Endothelial cell of umbilical vein (primary cell): ENCODE measurements at regions not wholly inside any gene's neighbourhood (a gene's known extent, or its start where the extent isn't known, plus 50 kb on each side); places are given as distances from the start of the nearest gene placed in this dataset.

Source experiments
- BruUV-seq: library from RNA; stranded (reverse); fragments of 400-500 nt; replicated peaks from 2 replicates; lab custom pipeline; 2021; lab: Mats Ljungman, UMichigan
- CTCF ChIA-PET: fragments of 300-600, 350-600 bp; sonication (Branson Sonifier 250); formaldehyde crosslinking; loops from one replicate; lab custom pipeline; 2021; ENCODE audit warnings: antibody characterized with exemption, inconsistent platforms; lab: Charles Lee
- POLR2A ChIA-PET: fragments of 300-600, 350-600 bp; sonication (Branson Sonifier 250); formaldehyde crosslinking; loops from one replicate; lab custom pipeline; 2021; ENCODE audit warnings: antibody characterized with exemption, inconsistent platforms; lab: Charles Lee
- DNase-seq: peaks from one replicate; pipeline ENCODE4 v3.0.0-alpha.2; 2011; ENCODE audit warnings: low read depth, low spot score
- FAIRE-seq: peaks from 2 replicates; lab custom pipeline; 2011; peaks lifted over from hg19 to GRCh38; lab: Jason Lieb, UNC
- H2AFZ ChIP-seq: 2 replicates; pipeline ENCODE4 v1.6.0; 2012; ENCODE audit warnings: low read depth, low read length, control low read depth, inconsistent platforms
- H3K27ac ChIP-seq: 2 replicates; pipeline ENCODE4 v1.5.1; 2011; ENCODE audit warnings: low read depth, mild to moderate bottlenecking, control low read depth, low read length, moderate library complexity; ENCODE audit not compliant: insufficient read depth
- H3K27me3 ChIP-seq, 2 experiments: 2 replicates each; pipeline versions ENCODE4 v1.6.0 to v1.6.1; 2011; ENCODE audit warnings: low read length in 2 of 2, mixed read lengths in 1 of 2; ENCODE audit not compliant: control insufficient read depth in 2 of 2, insufficient read depth in 2 of 2
- H3K36me3 ChIP-seq, 2 experiments: 2 replicates in 1 of 2; 3 replicates in 1 of 2; pipeline ENCODE4 v1.5.1; 2011; ENCODE audit warnings: low read length in 2 of 2, mild to moderate bottlenecking in 1 of 2, moderate library complexity in 1 of 2; ENCODE audit not compliant: control insufficient read depth in 2 of 2, insufficient read depth in 2 of 2; ENCODE audit errors: extremely low read depth in 1 of 2
- H3K4me1 ChIP-seq: 3 replicates; pipeline ENCODE4 v1.5.1; 2011; ENCODE audit warnings: mild to moderate bottlenecking, low read length; ENCODE audit not compliant: control insufficient read depth, insufficient read depth; ENCODE audit errors: extremely low read depth
- H3K4me2 ChIP-seq: 2 replicates; pipeline ENCODE4 v1.6.1; 2011; ENCODE audit warnings: low read length, control low read depth, mixed read lengths; ENCODE audit not compliant: insufficient read depth
- H3K4me3 ChIP-seq, 3 experiments: fragments of 200-600 bp in 1 of 3; sonication (generic), shearing (Covaris generic) in 1 of 3; replicated peaks in 1 of 3; 2 replicates each; pipeline ENCODE4 v1.5.1; 2011 to 2016; ENCODE audit warnings: control low read depth in 3 of 3, low read length in 3 of 3, mild to moderate bottlenecking in 2 of 3, inconsistent platforms in 1 of 3, low read depth in 1 of 3, moderate library complexity in 1 of 3; ENCODE audit not compliant: insufficient read depth in 1 of 3
- H3K79me2 ChIP-seq: 2 replicates; pipeline ENCODE4 v1.6.0; 2012; ENCODE audit warnings: low read length, inconsistent platforms; ENCODE audit not compliant: control insufficient read depth, insufficient read depth
- H3K9ac ChIP-seq: replicated peaks from 2 replicates; pipeline ENCODE3; 2011; ENCODE audit warnings: low read length, control low read depth; ENCODE audit not compliant: insufficient read depth; ENCODE audit errors: extremely low read depth
- H3K9me1 ChIP-seq: replicated peaks from 3 replicates; pipeline ENCODE4 v1.6.0; 2011; ENCODE audit warnings: mild to moderate bottlenecking, low read length; ENCODE audit not compliant: control insufficient read depth, insufficient read depth; ENCODE audit errors: extremely low read depth
- H3K9me3 ChIP-seq: replicated peaks from 2 replicates; pipeline ENCODE4 v1.5.1; 2012; ENCODE audit warnings: low read length, inconsistent platforms; ENCODE audit not compliant: control insufficient read depth, insufficient read depth
- H4K20me1 ChIP-seq: replicated peaks from 2 replicates; pipeline ENCODE3; 2011; ENCODE audit warnings: mild to moderate bottlenecking, low read length; ENCODE audit not compliant: control insufficient read depth, insufficient read depth; ENCODE audit errors: extremely low read depth
- EZH2 ChIP-seq: IDR thresholded peaks from 2 replicates; pipeline ENCODE4 v1.6.1; 2012; ENCODE audit warnings: borderline replicate concordance, low read depth, mild to moderate bottlenecking, moderate library complexity, low read length, inconsistent platforms; ENCODE audit not compliant: severe bottlenecking
- FOS ChIP-seq: IDR thresholded peaks from 2 replicates; pipeline ENCODE4 v1.6.1; 2011; ENCODE audit warnings: mild to moderate bottlenecking, low read length, moderate library complexity, borderline replicate concordance; ENCODE audit not compliant: insufficient read depth
- GATA2 ChIP-seq: IDR thresholded peaks from 2 replicates; pipeline ENCODE4 v1.7.0; 2011; ENCODE audit warnings: low read depth, mild to moderate bottlenecking, moderate library complexity, mixed read lengths, low read length; ENCODE audit not compliant: insufficient read length, insufficient read depth
- JUN ChIP-seq: IDR thresholded peaks from 2 replicates; pipeline ENCODE4 v1.6.1; 2011; ENCODE audit warnings: borderline replicate concordance, low read depth; ENCODE audit not compliant: insufficient read length, insufficient read depth
- MAX ChIP-seq: IDR thresholded peaks from 2 replicates; pipeline ENCODE4 v1.6.1; 2011; ENCODE audit not compliant: insufficient read depth, insufficient read length
- MYC ChIP-seq: IDR thresholded peaks from one replicate; pipeline ENCODE4 v1.6.1; 2011; ENCODE audit warnings: mild to moderate bottlenecking, low read depth, low read length
- dilution Hi-C: fragments of 300-500 bp; cut with MboI; formaldehyde crosslinking; loops from one replicate; pipeline ENCODE4 v1.15.0; 2019; ENCODE audit warnings: low sequenced_read_pairs; ENCODE audit not compliant: extremely low pct_ligation_motif_present
- intact Hi-C: fragments of 100-400 bp; cut with micrococcal nuclease; formaldehyde crosslinking; loops from one replicate; pipeline ENCODE4 v1.10.0; 2022
- TF ChIP-seq, protein P1 (sequence below), 2 donors: IDR thresholded peaks; 1 replicate in 1 of 2; 2 replicates in 1 of 2; pipeline ENCODE4 v1.5.1; 2011; ENCODE audit warnings: low read length in 2 of 2, mild to moderate bottlenecking in 2 of 2, moderate library complexity in 2 of 2, control low read depth in 1 of 2, inconsistent platforms in 1 of 2, low read depth in 1 of 2; ENCODE audit not compliant: insufficient read depth in 1 of 2; ENCODE audit errors: extremely low read depth in 1 of 2

DNA sequence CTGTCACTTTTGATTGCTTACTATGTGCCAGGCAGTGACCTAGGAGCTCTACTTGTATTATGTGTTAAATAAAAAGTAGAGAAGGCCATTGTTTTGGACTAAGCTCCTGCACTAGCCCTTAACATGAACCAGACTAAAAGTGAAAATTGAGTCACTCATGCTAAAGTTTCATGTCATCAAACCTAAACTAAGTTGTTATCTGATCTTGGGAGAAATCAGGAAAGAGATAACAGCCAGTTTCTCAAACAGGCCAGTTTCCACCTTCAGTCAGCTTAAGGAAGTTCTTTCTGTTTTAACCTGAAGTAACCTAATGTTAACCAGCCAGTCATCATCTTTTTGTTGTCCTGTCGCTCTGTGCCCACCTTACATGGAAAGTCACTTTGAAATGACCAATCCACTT lies 102.1 kb upstream of the MARK1 start:
- Histone ChIP-seq H3K9me1 (no peaks in the 10 kb centered on the region), H4K20me1 (no peaks in the 10 kb centered on the region), H3K4me3 (no peak overlapping the region), H3K9me3 (no peaks in the 10 kb centered on the region), H3K27me3 (no peaks in the 10 kb centered on the region), H3K9ac (no peak overlapping the region), H3K36me3 (no peaks in the 10 kb centered on the region), H3K4me2 (no peak overlapping the region), H3K4me1 (no peaks in the 10 kb centered on the region), H2AFZ (no peak overlapping the region), H3K27ac (no peak overlapping the region), H3K79me2 (no peaks in the 10 kb centered on the region)
- intact Hi-C loops (no loop called here), dilution Hi-C loops (no loop called here)
- ChIA-PET POLR2A (no interaction called here), CTCF (no interaction called here)
- TF ChIP-seq EZH2: no peak
- TF ChIP-seq GATA2: no peak
- TF ChIP-seq, protein P1, sequence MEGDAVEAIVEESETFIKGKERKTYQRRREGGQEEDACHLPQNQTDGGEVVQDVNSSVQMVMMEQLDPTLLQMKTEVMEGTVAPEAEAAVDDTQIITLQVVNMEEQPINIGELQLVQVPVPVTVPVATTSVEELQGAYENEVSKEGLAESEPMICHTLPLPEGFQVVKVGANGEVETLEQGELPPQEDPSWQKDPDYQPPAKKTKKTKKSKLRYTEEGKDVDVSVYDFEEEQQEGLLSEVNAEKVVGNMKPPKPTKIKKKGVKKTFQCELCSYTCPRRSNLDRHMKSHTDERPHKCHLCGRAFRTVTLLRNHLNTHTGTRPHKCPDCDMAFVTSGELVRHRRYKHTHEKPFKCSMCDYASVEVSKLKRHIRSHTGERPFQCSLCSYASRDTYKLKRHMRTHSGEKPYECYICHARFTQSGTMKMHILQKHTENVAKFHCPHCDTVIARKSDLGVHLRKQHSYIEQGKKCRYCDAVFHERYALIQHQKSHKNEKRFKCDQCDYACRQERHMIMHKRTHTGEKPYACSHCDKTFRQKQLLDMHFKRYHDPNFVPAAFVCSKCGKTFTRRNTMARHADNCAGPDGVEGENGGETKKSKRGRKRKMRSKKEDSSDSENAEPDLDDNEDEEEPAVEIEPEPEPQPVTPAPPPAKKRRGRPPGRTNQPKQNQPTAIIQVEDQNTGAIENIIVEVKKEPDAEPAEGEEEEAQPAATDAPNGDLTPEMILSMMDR (IDR thresholded peaks at IDR 0.05; ENCODE audit: extremely low read depth in 1 of 2, insufficient read depth in 1 of 2, low read depth in 1 of 2, low read length in 2 of 2): no peak
- TF ChIP-seq FOS: no peak
- TF ChIP-seq JUN: no peak
- no peak for TF ChIP-seq MYC
- no peak for TF ChIP-seq MAX
- FAIRE-seq (no peak), DNase-seq (no peak)
- no TSS peak for BruUV-seq
